Mucosa of gallbladder (tissue), 1 donor: ENCODE measurements at regions not wholly inside any gene's neighbourhood (a gene's known extent, or its start where the extent isn't known, plus 50 kb on each side); places are given as distances from the start of the nearest gene placed in this dataset.
"Not testable (repeated sequence)": the region's sequence is repeated elsewhere in the genome, so short reads cannot be mapped to it uniquely, and the experiment has no call there.

Experiments used
- DNase-seq: peaks from one replicate; pipeline ENCODE4 v3.0.0-alpha.2; 2020; ENCODE audit warnings: low spot score
- donor health status: DM: no; HTN: no; CAD: no.

DNA sequence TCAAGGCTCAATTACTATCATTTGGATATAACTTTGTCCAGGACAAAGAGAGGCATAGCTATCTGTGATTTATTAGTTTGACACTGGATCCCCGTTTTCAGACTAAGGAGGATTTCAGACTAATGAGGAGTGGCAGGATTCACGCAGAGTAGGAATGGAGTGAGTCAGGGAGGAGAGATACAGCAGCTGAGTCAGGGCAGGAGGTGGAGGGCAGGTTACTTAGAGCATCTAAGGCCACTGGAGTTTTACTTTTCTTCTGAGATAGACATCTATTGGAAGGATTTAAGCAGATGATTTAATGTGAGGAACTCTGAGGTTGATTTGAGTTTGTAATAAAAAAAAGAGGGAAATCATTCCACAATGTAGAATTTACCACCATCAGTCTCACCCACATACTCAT is 110.6 kb downstream of the RPIA start:
- not testable (repeated sequence) for DNase-seq

DNA sequence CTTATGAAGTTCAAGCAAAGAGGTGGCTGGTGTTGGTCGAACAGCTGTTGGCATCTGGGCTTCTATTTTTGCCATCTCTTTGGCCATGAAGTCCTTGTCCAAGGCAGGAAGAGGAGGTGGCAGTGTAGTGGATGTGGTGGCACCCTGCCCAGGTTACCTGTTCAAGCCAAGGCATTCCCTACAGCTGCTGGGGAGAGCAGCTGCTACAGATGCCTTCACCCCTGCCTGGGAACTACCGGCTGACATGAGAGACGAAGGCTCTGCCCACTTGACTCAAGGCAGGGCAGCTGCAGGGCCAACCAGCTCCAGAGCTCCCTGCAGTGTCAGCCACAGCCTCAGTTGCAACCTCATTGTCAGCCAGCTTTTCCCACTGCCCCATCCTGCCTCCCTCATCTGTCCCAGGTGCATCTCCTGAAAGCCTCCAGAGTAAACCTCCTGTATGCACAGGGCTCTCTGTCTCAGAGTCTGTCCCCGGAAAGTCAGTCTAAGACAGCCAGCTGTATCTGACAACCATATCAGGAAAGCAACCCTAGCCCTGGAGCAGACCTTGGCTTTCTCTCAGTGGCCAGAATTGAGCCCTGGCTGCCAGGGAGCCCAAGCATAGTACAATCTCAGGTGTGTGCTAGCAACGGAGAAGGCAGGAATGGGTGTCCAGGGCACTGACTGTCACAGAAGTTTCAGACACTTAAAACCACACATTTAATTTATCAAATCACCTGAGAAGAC is 115.9 kb downstream of the RPIA start:
- no peak for DNase-seq

DNA sequence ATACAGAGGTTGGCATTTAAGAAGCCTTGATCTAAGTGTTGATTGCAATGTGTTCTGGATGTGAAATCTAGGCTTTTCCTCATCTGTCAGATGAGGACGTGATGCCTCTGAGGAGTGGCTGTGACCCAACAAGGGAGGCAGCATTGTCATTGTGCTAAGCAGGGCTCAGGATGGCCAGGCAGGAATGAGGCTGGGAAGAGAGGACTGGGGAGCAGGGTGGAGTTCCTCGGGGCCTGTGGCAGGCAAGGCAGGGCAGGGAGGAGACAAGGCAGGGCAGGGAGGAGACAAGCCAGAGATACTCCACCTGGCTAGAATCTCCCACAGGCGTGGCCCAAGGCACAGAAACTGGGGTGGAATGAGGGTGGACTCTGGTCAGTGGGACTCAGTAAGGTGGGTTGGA is 116.6 kb downstream of the RPIA start:
- no peak for DNase-seq

DNA sequence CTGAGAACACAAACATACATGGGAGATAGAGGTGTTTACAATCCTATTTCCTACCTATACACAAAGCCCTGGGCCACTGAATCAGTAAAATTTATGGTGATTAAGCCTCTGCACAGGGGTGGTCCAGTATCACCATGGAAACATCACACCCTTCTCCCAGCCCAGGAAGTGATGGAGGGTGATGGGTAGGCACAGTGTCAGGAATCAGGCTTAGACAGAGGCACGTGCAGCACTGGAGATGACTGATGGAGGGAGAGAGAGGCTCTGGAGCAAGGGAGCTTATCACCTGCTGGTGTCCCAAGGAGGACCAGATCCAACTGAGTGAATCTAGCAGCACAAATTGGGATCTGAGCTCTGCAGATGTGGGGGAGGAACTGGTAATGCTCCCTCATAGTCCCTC is 117.2 kb downstream of the RPIA start:
- no peak for DNase-seq

DNA sequence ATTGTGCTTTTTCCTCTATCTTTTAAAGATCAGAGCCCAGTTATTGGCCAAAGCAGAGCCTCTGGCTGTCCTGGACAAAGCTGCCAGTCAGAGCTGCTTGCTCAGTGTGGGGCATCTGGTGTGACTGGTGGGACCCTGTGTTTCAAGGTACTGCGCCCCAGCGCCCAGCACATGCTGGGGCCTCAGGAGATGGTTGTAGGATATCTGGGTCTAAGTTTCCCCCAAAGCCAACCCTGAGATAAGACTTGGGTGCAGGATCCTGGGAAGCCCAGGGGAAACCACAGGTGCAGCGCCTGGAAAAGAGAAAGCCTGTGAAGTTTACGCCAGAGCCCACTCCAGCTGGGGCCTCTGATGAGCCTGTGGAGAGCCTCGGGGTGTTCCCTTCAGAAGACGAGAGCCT is 117.7 kb downstream of the RPIA start:
- no peak for DNase-seq

DNA sequence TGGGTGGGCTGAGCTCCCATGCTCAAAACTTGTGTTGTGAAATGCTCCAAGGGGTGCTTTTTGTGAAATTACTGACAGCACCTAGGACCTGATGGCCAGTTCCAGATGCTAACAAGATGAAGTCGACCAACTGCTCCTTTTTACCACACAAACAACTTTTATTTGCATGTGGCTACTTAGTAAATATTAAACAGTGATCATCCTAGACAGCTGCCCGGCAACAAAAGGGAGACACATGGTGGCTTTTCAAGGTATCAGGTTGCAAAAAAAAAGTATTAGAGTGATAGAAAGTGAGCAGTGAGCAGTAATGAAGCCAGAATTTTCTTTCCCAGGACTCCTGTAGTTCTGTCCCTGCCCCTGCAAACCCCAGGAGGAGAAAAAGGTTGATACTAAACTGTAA is 118.5 kb downstream of the RPIA start:
- DNase-seq = no peak

DNA sequence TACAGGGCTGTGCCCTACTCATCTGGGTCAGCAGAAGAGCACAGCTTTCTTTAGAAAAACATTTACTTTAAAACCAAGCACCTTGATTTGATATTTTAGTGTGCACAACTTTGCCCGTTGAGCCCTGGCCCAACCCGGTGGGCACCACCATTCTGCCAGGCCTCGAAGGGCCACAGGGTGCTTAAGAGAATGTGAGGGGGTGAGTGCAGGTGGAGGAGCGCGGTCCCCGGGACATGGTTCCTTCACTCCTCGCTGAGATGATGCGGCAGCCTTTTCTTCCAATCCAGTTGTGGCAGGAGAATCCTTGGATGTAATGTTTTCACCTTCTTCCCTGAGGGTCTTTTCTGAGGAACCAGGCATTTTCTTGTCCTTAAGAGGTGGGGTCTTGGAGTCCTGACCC is 119.0 kb downstream of the RPIA start:
- no peak for DNase-seq

DNA sequence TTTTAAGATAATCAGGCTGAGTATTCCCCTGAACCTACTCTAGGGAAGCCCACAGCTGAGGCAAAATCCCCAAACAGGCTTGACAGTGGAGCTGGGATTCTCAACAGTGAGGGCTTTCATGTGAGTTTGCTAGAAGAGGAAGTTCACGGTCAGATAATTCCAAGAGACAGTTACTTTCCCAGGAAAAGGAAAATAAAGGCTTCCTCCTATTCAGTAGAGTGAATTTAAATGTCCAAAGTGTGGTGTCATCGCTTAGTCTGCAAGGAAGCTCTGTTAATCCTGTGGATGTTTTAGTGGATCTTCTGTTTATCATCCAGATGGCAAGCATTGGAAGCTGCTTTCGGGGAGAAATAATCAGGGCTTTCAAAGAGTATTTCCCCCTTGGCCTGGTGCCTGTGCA is 119.8 kb downstream of the RPIA start:
- DNase-seq = no peak

DNA sequence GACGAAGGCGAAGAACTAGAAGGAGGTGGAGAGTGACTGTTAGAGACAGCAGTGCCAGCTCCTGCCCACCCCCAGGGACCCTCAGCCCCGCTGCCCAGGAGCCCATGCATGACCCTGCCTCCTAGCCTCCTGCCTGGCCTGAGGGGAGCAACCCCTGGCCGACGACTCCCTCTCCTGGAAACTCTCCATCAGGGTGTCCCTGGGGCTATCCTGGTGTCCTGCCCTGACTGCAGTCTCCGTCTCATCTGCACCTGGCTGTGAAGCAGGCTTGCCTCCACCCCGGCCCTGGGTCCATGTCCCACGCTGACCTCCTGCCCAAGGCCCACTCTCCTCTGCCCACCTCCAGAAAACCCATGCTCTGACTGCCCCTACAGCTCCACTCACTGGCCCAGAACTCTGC is 120.2 kb downstream of the RPIA start:
- DNase-seq = no peak

DNA sequence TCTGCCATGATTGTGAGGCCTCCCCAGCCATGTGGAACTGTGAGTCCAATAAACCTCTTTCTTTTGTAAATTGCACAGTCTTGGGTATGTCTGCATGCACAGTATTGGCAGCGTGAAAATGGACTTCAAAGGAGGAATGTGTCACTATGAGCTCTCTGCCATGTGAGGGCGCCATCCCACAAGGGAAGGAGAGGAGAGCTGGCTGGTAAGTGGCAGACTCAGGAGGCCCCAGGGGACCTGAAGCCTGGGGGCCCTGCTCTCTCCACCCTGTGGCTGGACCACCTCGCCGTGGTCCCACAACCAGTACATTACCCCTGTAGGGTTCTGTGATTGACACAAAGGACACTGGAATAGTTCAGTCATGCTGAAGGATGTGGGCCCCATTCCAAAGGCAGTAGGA is 122.1 kb downstream of the RPIA start:
- DNase-seq = no peak

DNA sequence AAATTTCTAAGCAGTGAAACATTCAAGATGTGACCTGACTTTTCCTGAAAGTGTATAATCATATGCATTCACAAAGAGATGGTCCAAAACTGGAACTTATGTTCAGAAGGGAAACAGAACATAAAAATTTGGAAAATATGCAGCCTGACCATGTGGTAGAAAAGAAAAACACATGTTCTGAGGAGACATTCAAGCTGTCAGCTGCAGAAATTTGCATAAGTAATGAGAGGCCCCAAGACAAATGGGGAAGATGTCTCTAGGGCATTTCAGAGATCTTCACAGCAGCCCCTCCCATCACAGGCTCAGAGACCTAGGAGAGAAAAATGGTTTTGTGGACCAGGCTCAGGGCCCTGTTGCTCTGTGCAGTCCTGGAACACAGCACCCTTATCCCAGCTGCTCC is 123.8 kb downstream of the RPIA start:
- DNase-seq = no peak

DNA sequence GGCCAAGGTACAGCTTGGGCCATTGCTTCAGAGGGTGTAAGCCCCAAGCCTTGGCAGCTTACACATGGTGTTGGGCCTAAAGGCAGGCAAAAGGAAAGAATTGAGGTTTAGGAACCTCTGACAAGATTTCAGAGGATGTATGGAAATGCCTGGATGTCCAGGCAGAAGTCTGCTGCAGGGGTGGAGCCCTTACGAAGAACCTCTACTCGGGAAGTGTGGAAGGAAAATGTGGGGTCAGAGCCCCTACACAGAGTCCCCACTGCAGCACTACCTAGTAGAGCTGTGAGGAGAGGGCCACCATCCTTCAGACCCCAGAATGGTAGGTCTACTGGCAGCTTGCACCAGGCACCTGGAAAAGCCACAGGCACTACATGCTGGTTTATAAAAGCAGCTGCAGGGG is 124.2 kb downstream of the RPIA start:
- DNase-seq = no peak

DNA sequence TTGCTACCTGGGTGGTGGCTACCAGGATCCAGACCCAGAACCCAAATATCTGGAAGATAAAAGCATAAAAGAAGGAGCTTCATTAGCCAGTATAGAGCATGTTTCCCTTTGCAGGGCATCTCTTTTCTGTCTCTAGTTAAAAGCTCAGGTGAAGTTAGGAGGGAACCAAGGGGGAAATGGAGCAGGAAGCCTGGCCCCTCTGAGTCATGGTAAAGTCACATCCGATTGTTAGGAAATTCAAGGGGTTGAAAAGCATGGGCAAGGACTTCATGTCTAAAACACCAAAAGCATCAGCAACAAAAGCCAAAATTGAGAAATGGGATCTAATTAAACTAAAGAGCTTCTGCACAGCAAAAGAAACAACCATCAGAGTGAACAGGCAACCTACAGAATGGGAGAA is 126.9 kb downstream of the RPIA start:
- no peak for DNase-seq

DNA sequence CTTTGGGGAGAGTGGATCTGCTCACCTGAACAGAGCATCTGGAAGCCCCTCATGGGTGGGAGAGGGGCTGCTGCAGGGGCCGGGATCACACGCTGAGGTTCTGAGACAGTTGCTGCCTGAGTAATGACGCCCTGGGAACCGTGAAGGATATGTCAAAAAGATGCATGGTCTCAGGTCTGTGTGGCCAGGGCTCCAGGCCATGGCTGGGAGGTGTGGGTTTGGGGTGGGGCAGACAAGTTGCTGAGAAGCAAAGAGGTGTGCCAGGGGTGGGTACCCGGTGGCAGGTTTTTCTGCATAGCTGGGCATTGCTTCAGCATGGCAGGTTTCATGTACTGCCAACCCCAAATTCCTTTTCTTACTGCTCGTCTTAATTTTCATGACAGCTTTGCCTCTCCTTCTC is 133.5 kb downstream of the RPIA start:
- no peak for DNase-seq

DNA sequence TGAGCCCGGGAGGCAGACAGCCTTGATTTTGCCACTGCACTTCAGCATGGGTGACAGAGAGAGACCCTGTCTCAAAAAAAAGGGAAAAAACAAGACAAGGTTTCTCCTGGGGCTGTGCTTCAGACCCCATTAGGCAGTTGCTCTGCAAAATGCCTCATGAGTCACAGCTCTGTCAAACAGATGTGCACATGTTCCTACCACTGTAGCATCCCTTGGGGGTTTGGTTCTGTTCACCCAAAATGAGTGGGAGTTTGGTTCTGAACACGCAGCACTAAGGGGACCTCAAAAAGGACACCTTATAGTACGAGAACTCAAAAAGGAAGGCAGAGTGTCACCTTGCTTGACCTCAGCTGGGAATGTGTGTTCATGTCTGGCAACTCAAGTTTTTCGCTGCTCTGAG is 134.9 kb downstream of the RPIA start:
- no peak for DNase-seq

DNA sequence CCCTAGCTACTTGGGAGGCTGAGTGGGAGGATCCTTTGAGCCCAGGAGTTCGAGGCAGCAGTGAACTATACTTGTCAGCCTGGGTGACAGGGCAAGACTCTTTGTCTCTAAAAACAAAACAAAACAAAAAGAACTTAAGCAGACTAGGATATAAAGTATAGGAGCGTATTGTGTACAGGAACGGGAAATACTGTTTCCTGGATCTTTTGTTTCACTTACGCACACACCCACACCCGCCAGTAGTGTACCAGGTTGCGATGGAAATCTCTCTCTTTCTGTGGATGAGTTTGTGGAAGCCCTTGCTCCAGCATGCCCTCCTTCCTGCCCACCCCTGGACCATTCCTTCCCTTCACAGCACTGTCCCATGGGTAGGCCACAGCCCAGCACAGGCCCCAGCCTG is 136.3 kb downstream of the RPIA start:
- DNase-seq = no peak

DNA sequence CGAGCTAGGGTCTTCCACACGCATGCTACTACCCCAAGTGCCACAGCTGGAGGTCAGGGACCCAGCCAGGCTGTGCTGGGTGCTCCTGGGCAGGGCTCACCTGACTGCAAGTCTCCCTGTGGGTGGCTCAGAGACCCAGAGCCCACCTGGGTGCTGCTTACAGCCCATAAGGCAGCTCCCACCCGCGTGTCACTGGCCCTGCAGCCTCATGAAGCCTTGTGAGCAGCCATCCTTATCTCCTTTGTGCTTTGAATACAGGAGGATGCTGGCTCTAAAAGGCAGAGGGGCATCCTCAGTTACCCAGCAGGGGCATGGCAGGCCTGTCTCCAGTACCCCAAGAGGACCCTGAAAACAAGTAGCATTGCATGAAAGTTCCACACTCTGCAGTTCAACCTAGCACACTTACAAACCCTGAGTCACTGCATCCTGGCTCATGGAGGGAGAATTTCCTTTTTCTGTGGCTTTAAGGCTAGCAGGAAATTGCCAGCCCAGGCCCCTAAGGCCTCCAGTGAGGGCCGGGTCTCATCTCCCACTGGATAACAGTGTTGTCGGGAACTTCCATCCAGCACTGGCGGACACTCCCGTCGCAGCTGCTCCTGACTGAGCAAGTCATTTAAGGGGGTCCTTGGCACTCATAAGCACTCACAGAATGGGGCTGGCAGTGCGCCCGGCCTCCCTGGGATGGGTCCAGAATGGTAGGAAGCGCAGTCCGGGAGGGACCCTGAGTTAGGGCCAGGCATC is 137.1 kb downstream of the RPIA start:
- DNase-seq = no peak

DNA sequence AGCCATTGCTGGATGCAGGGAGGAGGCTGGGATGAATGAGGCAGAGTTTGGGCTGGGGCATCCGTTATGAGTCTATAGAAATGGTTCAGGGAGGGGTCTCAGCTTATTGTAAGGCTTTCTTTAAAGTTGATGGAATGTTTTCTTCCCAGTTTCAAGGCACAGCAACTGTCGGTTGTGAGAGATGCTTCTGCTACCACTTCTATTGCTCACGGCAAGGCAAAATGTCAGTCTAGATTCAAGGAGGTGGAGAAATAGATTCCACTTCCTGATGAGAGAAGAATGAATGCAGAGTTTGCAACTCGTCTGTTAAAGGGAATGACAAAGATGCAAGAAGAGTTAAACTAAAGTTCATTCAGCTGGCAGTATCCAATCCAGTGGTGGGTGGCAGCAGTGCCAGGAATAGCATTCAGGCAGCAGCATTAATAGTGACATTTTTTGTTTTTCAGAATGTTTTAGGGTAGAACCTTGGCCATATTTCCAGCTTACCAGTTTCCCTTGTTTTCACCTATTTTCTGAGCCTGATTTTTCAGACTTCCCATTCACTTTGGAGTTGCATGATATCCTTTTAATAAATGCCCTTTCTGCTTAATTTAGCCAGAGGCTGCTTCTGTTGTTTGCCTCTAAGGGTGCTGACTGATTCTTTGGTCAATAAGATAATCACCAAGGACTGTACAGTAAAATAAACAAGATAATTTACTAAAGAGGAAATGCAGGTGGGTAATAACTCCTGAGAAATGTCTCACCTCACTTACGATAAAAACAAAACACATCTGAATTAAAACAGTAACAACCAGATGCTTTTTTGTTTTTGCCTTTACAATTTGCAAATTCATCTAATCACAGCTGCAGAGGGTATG is 138.4 kb downstream of the RPIA start:
- no peak for DNase-seq

DNA sequence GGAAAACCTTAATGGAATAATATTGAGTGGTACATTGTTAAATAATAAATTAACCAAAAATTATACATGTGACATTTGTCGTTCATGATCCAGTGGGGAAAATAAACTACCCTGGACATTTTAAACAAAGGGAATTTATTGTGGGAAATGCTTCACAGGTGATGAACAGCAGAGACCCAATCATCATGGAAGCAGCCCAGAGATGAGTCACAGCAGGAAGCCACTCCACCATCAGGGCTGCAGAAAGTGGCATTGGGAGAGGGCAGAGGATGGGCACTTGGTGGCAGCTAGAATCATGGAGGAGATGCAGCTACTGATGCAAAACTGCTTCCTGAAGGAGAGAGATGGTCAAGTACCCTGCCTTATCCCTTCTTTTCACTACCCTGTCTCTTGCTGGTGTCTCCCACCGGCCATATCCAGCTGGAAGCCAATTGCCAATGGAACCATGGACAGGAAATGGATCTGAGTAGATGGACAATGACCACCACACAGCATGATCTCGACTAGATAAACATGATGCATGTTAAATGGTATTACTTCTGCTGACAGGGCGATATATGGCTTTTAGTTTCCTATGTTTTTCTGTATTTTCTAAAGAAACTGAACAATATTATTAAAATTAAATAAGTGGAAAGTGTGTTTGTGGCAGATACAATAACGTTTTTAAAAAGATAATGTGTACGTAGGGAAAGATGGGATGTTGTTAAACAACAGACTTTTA is 139.8 kb downstream of the RPIA start:
- no peak for DNase-seq

DNA sequence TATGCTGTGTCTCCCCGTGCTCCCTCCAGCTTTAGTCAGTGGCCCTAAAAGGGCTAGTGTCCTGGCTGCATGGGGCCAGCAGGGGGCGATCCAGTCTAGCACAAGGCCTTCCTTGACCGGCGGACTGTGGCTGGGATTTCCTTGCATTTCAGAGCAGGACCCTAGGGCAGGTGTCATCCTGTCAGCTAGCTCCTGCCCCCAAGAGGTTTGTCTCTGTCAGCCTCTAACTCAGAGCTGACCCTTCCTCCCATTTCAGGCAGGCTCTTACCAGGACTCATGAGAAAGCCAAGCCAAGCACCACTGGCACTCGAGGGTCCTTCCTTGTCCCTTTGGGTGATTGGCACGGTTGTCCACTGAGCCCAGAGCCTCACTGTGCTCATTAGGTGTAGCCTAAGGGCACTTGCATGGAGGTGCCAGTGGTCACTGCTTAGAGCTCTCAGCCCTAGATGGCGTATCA is 140.3 kb downstream of the RPIA start:
- peak; percentile 49 for DNase-seq

DNA sequence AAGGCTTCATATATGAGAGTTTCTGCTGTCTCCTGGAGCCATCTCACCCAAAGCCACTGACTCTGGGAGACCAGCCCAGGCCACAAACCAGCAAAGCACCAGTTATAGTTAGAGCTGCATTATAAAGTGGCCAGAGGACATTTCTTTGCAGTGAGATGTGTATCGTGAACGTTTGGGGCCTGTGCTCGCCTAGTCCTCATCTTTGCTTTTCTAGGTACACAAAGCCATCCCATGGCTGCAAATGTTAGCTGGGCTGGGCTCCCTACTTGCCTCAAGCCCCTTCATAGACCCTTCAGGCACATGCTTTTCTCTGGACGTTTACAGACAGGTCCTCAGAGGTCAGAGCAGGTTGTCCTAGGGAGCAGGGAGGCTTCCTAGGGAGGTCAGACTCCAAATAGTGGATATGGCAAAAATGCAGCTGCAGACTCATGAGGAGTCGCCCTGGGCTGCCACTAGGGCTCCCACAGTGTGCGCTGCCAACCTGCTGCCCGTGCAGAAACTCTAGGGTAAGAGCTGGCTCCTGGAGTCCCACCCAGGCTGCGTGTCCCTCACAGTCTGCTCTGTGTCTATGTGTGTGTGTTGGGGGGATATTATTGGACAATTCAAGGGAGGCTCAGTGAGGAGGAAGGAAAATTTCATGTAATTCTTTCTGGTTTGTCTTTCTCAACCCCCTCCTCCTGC is 141.0 kb downstream of the RPIA start:
- no peak for DNase-seq
